Uterus (tissue), 3 donors: ENCODE measurements at regions not wholly inside any gene's neighbourhood (a gene's known extent, or its start where the extent isn't known, plus 50 kb on each side); places are given as distances from the start of the nearest gene placed in this dataset.
"Not testable (repeated sequence)": the region's sequence is repeated elsewhere in the genome, so short reads cannot be mapped to it uniquely, and the experiment has no call there.

Experiments
- DNase-seq, 2 donors: peaks; one replicate each; pipeline ENCODE4 v3.0.0-alpha.2; 2019 to 2020
- H3K27ac ChIP-seq, 2 donors: fragments of 200-600 bp; sonication (generic); 1 replicate in 1 of 2; 2 replicates in 1 of 2; pipeline ENCODE4 v1.5.1; 2016 to 2018
- H3K27me3 ChIP-seq, 2 donors: fragments of 200-600 bp; sonication (generic); one replicate each; pipeline ENCODE4 v1.5.1; 2018 to 2019; ENCODE audit warnings: control low read depth in 1 of 2
- H3K36me3 ChIP-seq, 2 donors: fragments of 200-600 bp; sonication (generic); one replicate each; pipeline ENCODE4 v1.5.1; 2019; ENCODE audit warnings: control low read depth in 1 of 2
- H3K4me1 ChIP-seq, 2 donors: fragments of 200-600 bp; sonication (generic); one replicate each; pipeline ENCODE4 v1.5.1; 2018 to 2019; ENCODE audit warnings: control low read depth in 1 of 2
- H3K4me3 ChIP-seq, 2 donors: fragments of 200-600 bp; sonication (generic); 1 replicate in 1 of 2; 2 replicates in 1 of 2; pipeline ENCODE4 v1.5.1; 2018 to 2019; ENCODE audit warnings: mild to moderate bottlenecking in 1 of 2
- H3K9me3 ChIP-seq, 2 donors: fragments of 200-600 bp; sonication (generic); one replicate each; pipeline ENCODE4 v1.5.1; 2019; ENCODE audit warnings: control low read depth in 1 of 2
- intact Hi-C: fragments of 100-400 bp; cut with DNase I; formaldehyde crosslinking; loops from one replicate; pipeline ENCODE4 v1.15.1; 2023; ENCODE audit warnings: low total_unique reads
- donor health status: DM: yes; HTN: yes; CAD: no.

DNA sequence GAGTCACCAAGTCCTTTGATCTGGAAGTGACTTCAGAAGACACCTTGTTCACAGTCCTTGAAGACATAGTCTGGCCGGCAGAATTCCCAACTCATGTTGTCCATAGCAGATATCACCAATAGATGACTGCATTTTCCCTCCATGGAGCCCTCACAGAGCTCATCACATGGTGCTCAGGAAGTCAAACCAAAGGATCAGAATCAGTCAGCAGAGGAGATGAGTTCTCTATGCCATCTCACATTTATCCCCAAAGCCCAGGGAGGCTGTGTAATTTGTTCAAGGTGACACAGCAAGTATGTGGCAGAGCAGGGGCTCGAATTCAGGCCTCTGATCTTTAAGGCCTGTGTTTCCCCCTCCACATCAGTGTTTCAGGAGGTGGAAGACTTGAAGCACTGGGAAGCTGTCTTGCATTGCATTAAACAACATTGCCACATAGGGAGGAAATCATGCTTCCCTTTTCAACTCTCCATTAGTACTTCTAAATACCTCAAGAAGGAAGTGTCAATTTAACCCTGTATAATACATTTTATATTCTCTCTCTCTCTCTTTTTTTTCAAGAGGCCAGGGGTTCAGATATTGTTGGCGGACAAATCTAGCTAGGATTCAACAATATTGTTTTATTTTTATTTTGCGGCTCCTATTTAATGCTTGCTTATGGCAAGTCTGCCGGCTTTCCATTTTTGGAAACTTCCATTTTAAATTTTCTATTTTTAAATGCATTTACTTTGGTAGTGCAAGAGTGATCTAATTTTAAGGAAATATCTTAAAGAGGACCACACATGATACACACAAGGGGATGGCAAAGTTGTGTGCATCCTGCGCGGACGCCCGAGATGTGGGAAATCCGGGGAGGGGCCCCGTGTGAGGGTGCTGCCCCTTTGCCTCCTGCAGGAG is 61.9 kb downstream of the NPIPB5 start:
- intact Hi-C loops, H3K9me3 ChIP-seq, H3K4me1 ChIP-seq, H3K27me3 ChIP-seq, H3K27ac ChIP-seq, H3K4me3 ChIP-seq, DNase-seq, H3K36me3 ChIP-seq: not testable (repeated sequence)

DNA sequence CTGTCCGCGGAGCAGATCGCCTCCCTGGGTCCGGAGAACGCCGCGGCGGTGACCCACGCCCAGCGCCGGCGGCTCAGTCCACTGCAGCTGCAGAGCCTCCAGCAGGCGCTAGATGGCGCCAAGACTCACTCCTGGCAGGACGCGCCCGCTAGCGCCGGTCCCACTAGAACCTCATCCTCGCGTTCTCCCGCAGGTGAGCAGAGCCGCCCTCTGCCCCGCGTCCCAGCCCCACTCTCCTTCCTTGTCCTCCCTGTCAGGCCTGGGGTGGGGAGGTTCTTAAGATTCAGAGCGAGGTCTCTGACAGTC is 62.5 kb downstream of the NPIPB5 start:
- intact Hi-C loops, H3K9me3 ChIP-seq, H3K4me1 ChIP-seq, H3K4me3 ChIP-seq, H3K36me3 ChIP-seq, DNase-seq, H3K27ac ChIP-seq, H3K27me3 ChIP-seq: not testable (repeated sequence)

DNA sequence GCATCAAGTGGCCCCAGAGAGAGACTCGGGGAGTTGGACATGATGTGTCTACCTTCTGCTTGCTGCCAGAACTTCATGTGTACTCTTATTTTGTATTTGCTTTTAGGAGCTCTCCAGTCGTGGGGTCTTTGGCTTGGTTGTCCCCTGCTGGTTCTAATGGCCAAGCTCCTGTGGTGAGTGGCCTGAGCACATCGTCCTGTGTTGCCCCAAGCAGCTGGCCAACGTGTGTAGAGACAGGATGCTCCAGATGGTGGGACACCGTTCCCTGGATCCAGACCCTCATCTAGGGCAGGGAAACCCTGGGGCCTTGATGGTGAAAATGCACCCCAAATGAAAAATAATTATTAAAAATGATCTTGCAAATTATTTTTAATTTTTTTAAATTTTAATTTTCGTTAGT is 65.8 kb downstream of the NPIPB5 start:
- H3K36me3 ChIP-seq, H3K27ac ChIP-seq, intact Hi-C loops, H3K4me3 ChIP-seq, DNase-seq, H3K27me3 ChIP-seq, H3K4me1 ChIP-seq, H3K9me3 ChIP-seq: not testable (repeated sequence)

- H3K27me3 ChIP-seq, H3K27ac ChIP-seq, H3K4me1 ChIP-seq, intact Hi-C loops, H3K36me3 ChIP-seq, H3K4me3 ChIP-seq, DNase-seq, H3K9me3 ChIP-seq: not testable (repeated sequence)
Measured at GRCh38 chr16:22583195-22583594, 72.5 kb downstream of the NPIPB5 start.

- intact Hi-C loops, H3K27ac ChIP-seq, H3K9me3 ChIP-seq, H3K36me3 ChIP-seq, H3K27me3 ChIP-seq, DNase-seq, H3K4me1 ChIP-seq, H3K4me3 ChIP-seq: not testable (repeated sequence)
Measured at GRCh38 chr16:22584459-22584858, 73.8 kb downstream of the NPIPB5 start.

- H3K4me3 ChIP-seq, intact Hi-C loops, H3K4me1 ChIP-seq, H3K36me3 ChIP-seq, H3K27me3 ChIP-seq, DNase-seq, H3K9me3 ChIP-seq, H3K27ac ChIP-seq: not testable (repeated sequence)
Measured at GRCh38 chr16:22584941-22585340, 74.2 kb downstream of the NPIPB5 start.

DNA sequence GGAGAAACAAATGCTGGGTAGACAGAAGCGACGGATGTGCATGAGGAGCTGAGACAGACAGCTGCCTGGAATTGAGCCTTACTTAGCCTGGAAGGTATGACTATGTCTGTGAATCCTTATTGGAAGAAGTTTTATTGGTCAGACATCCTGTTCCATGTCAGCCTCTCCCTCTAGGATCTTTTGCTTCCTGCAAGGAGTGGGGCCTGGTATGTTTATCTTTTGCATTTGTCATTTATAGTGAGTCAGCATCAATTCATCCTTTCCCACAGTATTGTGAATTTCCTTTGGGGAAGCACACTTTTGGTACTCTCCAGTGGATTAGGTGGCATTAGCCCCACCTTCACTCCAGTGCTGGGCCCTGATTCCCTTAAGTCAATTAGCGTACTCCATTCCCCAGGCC is 74.7 kb downstream of the NPIPB5 start:
- DNase-seq, H3K9me3 ChIP-seq, intact Hi-C loops, H3K36me3 ChIP-seq, H3K27ac ChIP-seq, H3K27me3 ChIP-seq, H3K4me3 ChIP-seq, H3K4me1 ChIP-seq: not testable (repeated sequence)

DNA sequence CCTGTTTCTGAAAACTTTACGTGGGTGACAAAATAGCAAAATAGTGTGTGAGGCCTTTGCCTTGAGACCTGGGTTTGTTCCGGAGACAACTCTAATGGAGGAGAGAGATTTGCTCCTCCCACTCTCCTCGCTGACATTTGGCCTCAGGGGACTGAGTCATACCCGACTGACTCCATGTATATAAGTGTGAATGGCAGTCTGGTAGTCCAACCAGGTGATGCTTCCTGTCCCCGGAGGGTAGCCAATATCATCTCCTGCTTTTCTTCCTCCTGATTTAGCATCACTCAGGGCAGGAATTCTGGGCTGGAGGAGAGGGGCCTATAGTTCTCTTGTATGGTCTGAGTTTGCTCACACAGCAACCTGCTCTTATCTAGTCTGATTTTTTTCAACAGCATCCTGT is 76.0 kb downstream of the NPIPB5 start:
- DNase-seq, H3K9me3 ChIP-seq, H3K36me3 ChIP-seq, H3K4me3 ChIP-seq, H3K27me3 ChIP-seq, intact Hi-C loops, H3K27ac ChIP-seq, H3K4me1 ChIP-seq: not testable (repeated sequence)

- H3K4me3 ChIP-seq, H3K4me1 ChIP-seq, H3K27ac ChIP-seq, H3K36me3 ChIP-seq, intact Hi-C loops, DNase-seq, H3K9me3 ChIP-seq, H3K27me3 ChIP-seq: not testable (repeated sequence)
Measured at GRCh38 chr16:22589757-22590156, 79.1 kb downstream of the NPIPB5 start.

GRCh38 chr16:22596445-22597045 is 85.9 kb downstream of the NPIPB5 start:
- H3K27ac ChIP-seq, H3K9me3 ChIP-seq, intact Hi-C loops, DNase-seq, H3K4me3 ChIP-seq, H3K36me3 ChIP-seq, H3K4me1 ChIP-seq, H3K27me3 ChIP-seq: not testable (repeated sequence)

GRCh38 chr16:22603744-22604143 is 93.1 kb downstream of the NPIPB5 start:
- H3K4me1 ChIP-seq, DNase-seq, H3K27ac ChIP-seq, intact Hi-C loops, H3K9me3 ChIP-seq, H3K4me3 ChIP-seq, H3K36me3 ChIP-seq, H3K27me3 ChIP-seq: not testable (repeated sequence)

DNA sequence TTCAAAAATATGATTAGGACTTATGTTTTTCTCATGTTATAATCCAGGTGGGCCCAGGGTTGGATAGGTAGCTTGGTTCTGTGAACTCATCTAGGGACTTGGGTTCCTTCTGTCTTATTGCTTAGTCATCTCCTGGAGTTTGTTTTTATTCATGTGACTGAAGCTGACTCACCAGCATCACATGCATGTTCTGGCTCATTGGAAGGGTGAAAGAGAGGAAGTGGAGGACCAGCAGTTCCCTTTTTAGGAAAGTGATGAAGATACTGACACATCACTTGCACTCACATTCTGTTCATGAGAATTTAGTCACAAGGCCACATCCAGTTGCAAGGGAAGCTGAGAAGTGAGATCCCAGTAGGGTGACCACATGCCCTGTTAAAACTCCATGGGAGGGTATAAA is 95.9 kb downstream of the NPIPB5 start:
- H3K36me3 ChIP-seq, H3K4me1 ChIP-seq, H3K4me3 ChIP-seq, H3K9me3 ChIP-seq, DNase-seq, H3K27ac ChIP-seq, intact Hi-C loops, H3K27me3 ChIP-seq: not testable (repeated sequence)

DNA sequence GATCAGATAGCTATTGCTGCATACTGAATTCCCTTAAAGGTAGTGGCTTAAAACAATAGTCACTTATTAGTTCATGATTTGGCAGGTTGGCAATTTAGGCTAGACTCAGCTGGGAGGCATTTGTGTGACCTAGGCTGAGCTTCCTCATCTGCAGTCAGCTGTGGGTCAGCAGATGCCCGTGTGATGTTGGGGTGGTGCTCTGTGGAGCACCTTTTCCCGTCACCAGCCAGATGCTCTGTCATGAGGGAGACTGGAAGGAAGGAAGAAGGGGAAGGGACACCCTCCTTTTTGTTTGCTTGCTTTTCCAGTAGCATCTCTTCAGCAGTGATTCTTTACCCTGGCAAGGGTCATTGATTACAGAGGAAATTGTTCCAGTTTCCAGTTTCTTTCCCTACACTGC is 99.1 kb downstream of the NPIPB5 start:
- DNase-seq, H3K9me3 ChIP-seq, H3K4me1 ChIP-seq, H3K4me3 ChIP-seq, intact Hi-C loops, H3K27me3 ChIP-seq, H3K36me3 ChIP-seq, H3K27ac ChIP-seq: not testable (repeated sequence)

DNA sequence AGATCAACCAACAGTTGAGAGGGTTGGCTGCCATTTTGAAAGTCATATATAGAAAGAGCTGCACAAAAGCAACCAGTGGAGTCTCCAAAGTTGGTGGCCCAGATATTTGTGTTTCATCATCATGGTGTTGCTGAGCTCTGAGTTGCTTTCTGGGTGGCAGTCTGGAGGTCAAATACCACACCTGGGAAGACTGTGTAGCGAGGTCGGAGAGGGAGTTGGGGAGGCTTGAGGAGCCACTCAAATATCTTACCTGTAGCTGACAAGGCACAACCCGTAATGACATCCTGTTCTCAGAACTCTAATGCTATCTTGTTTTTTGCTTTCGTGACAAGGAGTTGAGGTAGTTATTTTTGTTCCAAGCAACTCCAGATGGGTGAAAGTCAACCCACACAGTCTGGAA is 100.4 kb downstream of the NPIPB5 start:
- H3K4me3 ChIP-seq, H3K4me1 ChIP-seq, H3K36me3 ChIP-seq, H3K9me3 ChIP-seq, DNase-seq, H3K27me3 ChIP-seq, intact Hi-C loops, H3K27ac ChIP-seq: not testable (repeated sequence)
